Fibroblast of villous mesenchyme (primary cell): ENCODE measurements at regions not wholly inside any gene's neighbourhood (a gene's known extent, or its start where the extent isn't known, plus 50 kb on each side); places are given as distances from the start of the nearest gene placed in this dataset.
A peak's percentile ranks its signal among the peaks of the same experiment; 100 is the strongest.
"Not testable (repeated sequence)": the region's sequence is repeated elsewhere in the genome, so short reads cannot be mapped to it uniquely, and the experiment has no call there.

Source experiments
- DNase-seq: peaks from one replicate; pipeline ENCODE4 v3.0.0-alpha.2; 2010; ENCODE audit warnings: low read depth
- H3K4me3 ChIP-seq: 2 replicates; pipeline ENCODE4 v1.5.1; 2011; ENCODE audit warnings: low read depth, mild to moderate bottlenecking, low read length
- TF ChIP-seq, protein P1 (sequence below): IDR thresholded peaks from 2 replicates; pipeline ENCODE4 v1.5.1; 2012; ENCODE audit warnings: low read depth, mild to moderate bottlenecking, low read length; ENCODE audit not compliant: insufficient read depth

DNA sequence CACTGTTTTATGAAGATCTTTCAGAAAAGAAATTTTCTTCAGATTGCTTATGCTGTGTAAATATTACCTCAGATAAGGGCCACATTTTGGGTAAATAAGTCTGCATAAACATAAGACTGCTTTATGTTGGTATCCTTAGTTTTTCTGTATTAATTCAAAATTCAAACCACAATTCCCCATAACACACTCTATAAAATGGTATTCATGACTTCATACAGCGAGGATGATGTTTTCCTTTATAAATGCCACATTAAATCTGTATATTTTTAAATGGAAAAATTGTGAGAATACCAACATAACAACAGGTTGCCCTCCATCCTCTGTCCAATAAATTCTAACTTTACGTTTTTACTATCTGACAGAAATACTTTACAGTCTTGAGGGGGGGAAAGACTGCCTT lies 248.7 kb upstream of the CXADR start:
- no peak overlapping the region for H3K4me3 ChIP-seq
- TF ChIP-seq, protein P1, sequence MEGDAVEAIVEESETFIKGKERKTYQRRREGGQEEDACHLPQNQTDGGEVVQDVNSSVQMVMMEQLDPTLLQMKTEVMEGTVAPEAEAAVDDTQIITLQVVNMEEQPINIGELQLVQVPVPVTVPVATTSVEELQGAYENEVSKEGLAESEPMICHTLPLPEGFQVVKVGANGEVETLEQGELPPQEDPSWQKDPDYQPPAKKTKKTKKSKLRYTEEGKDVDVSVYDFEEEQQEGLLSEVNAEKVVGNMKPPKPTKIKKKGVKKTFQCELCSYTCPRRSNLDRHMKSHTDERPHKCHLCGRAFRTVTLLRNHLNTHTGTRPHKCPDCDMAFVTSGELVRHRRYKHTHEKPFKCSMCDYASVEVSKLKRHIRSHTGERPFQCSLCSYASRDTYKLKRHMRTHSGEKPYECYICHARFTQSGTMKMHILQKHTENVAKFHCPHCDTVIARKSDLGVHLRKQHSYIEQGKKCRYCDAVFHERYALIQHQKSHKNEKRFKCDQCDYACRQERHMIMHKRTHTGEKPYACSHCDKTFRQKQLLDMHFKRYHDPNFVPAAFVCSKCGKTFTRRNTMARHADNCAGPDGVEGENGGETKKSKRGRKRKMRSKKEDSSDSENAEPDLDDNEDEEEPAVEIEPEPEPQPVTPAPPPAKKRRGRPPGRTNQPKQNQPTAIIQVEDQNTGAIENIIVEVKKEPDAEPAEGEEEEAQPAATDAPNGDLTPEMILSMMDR = no peak
- DNase-seq = no peak

DNA sequence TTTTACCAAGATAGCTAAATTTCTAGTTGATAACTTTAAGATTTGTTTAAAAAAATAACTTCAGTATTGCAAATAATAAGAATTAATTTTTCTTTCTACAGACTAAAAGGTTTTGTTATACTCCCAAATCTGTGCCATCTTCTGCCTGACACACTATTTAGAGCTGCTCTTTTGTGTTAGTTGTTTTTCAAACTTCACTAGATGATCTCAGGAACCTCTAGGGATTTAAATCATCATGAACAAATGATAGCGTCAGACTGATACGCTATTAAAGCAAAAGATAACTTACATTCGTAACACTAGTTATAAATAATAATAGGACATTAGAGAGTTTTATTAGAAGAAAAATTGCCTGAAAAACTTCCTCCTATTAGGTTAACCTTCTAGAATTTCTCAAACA lies 243.1 kb upstream of the CXADR start:
- no peak for DNase-seq
- TF ChIP-seq, protein P1 = no peak
- H3K4me3 ChIP-seq = no peak overlapping the region

DNA sequence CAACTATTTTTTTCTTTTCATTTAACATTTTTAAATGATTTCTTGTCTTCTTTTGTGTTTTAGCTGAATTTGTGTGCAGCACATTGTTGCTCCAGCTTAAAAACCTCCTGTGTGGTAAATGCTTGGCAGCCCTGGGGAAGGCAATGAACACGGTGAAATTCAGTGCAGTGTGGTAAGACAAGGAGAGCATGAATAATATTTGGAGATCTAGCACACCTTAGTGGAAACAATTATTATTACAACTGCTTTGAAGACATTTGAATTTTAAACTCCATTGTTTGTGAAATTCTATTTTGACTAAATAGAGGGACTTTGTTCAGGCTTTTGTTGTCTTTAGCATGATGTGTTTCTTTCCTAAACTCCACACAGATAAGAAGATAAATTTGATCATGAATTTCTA lies 242.6 kb upstream of the CXADR start:
- TF ChIP-seq, protein P1 = peak; percentile 29
- no peak overlapping the region for H3K4me3 ChIP-seq
- DNase-seq = peak; percentile 36

DNA sequence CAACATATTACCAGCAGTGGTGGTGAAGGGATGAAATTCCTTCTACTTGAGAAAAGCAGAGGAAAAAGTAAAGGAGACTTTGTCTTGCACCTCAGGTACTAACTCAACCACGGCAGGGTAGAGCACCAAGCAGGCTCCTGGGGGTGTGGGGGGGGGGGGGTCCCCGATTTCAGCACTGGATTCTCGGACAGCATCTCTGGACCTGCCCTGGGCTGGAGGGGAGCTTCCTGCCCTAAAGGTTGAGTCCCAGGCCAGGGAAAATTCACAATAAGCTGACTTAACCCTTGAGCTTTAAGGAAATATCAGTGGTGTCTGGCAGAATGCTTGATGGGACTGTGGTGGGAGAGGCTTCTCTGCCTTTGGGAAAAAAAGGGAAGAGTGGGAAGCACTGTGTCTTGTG lies 233.2 kb upstream of the CXADR start:
- TF ChIP-seq, protein P1 = no peak
- H3K4me3 ChIP-seq = no peak overlapping the region
- no peak for DNase-seq

DNA sequence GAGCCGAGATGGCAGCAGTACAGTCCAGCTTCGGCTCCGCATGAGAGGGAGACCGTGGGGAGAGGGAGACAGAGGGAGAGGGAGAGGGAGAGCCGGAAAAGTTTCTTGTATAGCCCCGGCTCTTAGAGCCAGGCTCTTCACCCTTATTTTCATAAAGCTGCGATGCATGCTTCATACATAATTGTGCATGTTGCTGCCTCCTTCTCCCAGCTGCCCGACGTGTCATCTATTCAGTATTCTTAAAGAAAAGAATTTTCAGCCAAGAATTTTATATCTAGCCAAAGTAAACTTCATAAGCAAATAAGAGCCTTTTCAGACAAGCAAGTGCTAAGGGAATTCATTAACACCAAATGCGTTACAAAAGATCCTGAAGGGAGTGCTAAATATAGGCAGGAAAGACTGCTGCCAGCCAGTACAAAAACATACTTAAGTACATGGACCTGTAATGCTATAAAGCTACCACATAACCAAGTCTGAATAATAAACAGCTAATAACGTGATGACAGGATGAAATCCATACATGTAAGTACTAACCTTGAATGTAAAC lies 219.8 kb upstream of the CXADR start:
- not testable (repeated sequence) for DNase-seq, H3K4me3 ChIP-seq

DNA sequence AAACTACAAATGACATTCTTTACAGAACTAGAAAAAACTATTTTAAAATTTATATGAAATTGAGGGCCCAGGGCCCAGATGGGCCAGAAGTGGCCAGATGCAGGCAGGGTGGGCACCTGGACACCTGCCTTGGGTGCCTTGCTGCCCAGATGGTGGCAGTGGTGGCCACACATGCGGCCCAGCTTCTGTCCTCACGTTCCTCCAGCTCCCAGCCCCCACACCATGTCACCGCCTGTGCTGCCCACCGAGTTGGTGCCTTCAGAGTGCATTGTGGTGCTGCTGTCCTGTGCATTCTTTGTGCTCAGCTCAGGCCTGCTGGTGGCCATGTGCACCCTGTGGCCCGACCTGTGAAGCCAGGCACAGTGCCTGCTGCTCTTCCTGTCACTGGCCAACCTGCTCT lies 216.8 kb upstream of the CXADR start:
- no peak overlapping the region for H3K4me3 ChIP-seq
- TF ChIP-seq, protein P1 = no peak
- DNase-seq = no peak

DNA sequence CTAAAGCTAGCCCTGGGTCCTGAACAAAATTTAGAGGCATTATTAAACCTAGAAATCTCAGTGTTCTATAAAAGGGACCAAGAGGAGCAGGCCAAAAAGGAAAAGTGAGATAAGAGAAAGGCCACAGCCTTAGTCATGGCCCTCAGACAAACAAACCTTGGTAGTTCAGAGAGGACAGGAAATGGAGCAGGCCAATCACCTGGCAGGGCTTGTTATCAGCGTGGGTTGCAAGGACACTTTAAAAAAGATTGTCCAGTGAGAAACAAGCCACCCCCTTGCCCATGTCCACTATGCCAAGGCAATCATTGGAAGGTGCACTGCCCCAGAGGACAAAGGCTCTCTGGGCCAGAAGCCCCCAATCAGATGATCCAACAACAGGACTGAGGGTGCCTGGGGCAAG lies 213.3 kb upstream of the CXADR start:
- not testable (repeated sequence) for DNase-seq

DNA sequence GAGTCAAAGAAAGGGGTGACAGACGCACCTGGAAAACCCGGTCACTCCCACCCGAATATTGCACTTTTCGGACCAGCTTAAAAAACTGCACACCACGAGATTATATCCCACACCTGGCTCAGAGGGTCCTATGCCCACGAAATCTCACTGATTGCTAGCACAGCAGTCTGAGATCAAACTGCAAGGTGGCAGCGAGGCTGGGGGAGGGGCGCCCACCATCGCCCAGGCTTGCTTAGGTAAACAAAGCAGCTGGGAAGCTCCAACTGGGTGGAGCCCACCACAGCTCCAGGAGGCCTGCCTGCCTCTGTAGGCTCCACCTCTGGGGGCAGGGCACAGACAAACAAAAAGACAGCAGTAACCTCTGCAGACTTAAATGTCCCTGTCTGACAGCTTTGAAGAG lies 185.1 kb upstream of the CXADR start:
- DNase-seq, H3K4me3 ChIP-seq: not testable (repeated sequence)

More for the DNA sequence above, 213.3 kb upstream of the CXADR start:
- not testable (repeated sequence) for H3K4me3 ChIP-seq

DNA sequence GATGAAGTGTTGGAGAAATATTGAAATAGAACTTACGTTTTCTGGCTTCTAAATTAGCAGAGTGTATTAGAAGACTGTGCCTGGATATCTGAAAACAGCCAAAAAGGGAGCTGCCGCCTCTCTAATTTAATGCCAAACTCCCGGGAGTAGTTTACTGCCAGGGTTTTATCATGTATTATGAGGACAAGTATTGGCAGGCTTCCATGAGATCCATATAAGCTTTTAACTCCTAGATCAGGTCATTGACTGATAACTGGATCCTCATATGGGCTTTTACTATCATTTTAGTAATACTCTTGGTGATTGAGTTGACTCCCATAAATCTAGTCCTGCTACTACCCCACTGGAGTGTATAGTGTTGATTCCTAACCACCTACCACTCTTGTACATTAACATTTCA lies 178.4 kb upstream of the CXADR start:
- no peak overlapping the region for H3K4me3 ChIP-seq
- DNase-seq = no peak
- TF ChIP-seq, protein P1 = no peak
